ENCODE measurements at regions not wholly inside any gene's neighbourhood (a gene's known extent, or its start where the extent isn't known, plus 50 kb on each side); places are given as distances from the start of the nearest gene placed in this dataset.

GRCh38 chr1:24263211-24263610 is 55.9 kb upstream of the GRHL3 start:
- TF ChIP-seq CTCF (IDR thresholded peaks at IDR 0.05 in 8 of 11, conservative IDR thresholded peaks at IDR 0.05 in 3 of 11) (no peak), POLR2AphosphoS5 (IDR thresholded peaks at IDR 0.05) (no peak)

Measured in spleen (tissue), 7 donors.